ENCODE measurements at regions not wholly inside any gene's neighbourhood (a gene's known extent, or its start where the extent isn't known, plus 50 kb on each side); places are given as distances from the start of the nearest gene placed in this dataset.
"Not testable (repeated sequence)": the region's sequence is repeated elsewhere in the genome, so short reads cannot be mapped to it uniquely, and the experiment has no call there.

DNA sequence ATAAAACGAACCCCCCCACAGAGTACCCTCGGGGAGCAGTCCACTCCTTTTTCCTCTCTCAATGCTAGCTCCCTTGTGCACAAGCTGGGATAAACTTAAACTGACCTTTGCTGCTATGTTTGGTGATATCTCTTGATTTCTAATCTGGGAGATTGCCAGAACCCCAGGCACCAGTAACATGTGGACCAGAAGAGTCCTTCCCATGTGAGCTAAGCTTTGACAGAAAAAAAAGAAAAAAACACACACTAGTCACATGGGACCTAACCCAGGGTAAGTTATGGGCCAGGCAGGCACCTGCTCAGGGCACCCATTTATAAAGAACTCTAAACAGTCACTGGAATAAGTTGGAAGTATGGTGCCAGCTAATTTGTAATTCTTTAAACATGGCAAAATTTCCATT, 242.6 kb downstream of the EN1 start:
- DNase-seq: no peak

DNA sequence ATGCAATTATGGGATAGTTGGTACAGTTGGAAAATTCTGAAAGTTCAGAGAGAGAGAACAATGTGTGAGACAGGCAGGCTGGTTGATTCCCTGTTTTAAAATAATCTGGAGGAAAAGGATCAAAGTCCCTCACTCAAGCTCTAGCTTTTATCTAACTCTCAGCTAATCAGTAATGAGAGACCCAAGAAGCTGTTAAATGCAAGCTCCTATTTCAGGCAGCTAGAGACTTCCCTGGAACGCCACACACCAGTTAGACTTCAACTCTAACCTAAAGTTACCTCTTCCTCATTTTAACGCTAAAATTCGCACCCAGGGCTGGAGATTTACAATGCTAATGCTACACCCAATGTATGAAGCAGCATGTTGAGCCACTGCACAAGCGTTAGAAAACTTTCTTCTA, 243.1 kb downstream of the EN1 start:
- no peak for DNase-seq

DNA sequence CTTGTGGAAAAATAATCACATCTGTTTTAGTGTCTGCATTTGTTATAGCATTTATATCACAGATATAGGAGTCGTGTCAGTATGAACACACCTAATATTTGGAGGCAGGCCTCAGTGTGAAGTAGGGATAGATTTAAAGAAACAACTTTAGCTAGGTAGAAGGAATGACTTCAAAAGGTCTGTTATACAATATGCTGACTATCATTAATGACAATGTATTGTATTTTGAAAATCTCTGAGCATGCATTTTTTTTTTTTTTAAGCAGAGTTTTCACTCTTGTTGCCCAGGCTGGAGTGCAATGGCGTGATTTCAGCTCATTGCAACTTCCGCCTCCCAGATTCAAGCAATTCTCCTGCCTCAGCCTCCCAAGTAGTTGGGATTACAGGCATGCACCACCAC, 248.3 kb downstream of the EN1 start:
- no peak for DNase-seq

DNA sequence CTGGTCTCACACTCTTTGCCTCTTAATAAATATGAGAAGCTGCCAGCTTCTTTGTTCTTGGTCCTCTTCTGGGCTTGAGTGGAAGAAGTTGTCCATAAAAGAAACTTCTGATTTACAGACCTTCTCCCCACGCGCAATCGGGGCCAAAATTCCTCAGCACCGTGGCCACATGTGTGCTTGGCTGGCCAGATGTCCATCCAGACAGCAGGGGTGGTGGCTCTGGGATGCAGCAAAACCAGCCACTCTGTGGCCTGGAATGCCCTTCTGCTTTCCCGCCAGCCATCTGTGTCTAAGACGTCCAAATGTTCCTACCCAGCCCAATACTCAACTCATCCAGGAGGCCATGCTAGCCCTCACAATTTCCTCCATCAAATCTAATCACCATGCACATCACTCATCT, 250.8 kb downstream of the EN1 start:
- DNase-seq: no peak

DNA sequence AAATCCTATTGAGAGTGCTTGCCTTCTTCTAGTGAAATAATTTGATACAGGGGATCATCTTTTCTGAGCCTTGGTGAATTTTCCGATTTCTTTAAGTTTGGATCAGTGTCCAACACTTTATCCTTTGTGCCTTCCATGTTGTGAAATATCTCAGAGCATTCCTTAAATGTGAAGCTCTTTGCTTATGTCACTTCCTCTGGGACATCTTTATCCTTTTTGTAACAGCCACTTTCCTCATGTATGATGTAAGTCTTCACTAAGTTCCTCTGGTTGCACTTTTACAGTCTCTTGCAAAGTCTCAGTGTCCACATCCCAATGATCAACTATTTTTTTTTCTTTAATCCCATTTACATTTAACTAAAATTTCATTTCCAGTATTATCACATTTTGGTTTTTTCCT, 254.2 kb downstream of the EN1 start:
- no peak for DNase-seq

DNA sequence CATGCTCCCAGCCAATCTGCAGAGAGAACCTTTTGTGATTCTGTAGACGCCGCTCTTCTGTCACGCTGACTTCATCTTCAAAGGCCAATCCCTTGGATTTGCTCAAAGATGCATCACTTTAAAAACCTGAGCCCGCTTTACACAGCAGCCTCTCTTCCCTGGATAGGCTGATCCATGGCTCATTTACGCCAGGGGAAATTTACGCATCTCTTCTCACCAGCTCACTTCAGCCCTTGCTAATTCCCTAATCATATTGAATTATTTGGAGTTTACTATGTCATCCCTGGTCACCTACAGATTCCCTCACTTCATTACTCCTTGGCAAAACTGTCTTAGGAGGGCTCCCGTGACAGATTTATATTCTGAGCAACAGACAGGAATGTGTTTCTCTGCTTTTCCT, 256.2 kb downstream of the EN1 start:
- DNase-seq: no peak

DNA sequence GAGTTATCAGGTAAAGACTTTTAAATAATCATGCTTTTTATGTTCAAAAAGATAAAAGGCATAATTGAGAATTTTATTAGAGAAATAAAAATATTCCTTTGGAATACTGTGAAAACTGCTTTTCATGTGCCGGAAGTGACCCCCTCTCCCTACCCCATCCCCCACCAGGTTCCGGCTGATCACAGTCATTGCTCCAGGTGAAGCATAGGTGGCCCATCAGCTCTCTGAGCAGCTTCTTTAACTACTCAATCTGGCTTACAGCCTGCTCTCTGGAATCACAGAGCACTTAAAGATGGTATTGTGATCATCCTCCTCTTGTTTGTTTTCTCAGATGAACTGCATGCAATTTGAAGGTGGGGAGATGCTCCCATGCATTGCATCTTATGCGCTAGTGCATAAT, 257.7 kb downstream of the EN1 start:
- no peak for DNase-seq

DNA sequence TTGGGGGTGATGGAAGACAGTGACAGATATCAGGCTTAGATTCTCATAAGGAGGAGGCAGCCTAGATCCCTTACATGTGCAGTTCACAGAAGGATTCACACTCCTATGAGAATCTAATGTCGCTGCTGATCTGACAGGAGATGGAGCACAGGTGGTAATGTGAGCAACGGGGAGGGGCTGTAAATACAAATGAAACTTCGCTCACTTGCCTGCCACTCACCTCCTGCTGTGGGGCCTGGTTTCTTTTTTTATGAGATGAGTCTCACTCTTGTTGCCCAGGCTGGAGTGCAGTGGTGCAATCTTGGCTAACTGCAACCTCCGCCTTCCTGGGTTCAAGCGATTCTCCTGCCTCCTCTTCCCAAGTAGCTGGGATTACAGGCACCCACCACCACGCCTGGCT, 258.6 kb downstream of the EN1 start:
- DNase-seq: no peak

DNA sequence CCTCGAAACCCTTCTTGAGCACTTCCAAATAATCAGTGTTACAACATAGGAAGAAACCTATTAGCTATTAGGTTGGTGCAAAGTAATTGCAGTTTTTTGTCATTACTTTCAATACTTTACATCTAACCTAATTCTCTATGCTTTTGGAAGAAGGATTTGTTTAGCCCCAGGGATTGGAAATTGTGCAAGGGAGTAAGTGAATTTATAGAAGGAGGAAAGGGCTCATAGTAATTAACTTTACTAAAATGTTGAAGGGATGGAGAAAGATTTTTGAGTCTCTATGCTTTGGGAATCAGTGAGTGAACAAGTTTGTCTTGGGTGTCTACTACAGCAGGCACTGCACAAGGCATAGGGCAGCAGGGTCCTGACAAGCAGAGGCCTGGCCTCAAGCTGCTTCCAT, 261.1 kb downstream of the EN1 start:
- no peak for DNase-seq

DNA sequence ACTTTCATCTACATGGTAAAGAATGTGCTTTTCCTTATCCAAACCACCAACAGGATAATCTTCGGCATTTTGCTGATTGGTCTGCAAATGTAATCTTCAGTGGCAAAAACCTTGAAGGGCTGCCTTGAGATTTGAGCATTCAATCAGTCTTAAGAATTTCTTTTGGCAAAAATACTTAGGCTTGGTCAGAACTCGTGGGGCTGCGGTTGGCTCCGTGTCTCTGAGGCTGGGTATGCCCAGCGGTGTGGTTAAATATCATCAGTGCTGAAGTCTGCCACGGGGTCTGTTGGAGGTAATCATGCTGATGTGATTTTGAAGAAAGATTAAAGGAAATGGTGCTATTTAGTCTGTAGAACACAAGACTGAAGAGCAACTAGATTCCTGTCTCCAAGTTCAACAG, 262.6 kb downstream of the EN1 start:
- DNase-seq: no peak

DNA sequence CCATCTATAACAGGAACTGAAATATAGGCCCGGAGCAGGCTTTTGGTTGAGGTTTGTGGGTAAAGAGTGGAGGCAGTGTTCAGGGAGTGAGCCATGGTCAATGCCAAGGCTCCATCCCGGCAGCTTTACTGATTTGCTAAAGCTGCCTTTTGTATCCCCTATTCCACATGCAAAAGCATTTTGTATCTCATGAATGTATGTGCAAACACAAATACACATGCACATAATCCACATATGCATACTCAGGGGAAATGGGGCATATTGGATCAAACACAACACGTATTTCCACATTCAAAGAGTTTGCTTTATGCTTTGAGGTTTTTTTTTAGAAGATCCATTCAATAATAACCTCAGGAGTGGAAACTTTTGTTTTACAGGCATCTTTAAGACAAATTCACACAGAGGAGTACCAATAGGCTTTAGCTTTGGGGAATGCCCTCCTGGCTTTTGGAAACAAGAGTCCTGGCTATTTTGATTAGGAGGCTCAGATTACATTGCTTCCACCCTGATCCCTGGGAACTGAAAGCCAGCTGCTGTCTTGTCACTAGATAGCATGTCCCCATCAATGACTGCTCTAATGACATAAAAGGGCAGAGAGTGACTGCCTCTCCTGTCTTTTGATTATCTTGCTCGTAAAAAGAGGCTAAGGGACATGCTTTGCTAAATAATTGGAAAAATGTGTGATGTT, 263.2 kb downstream of the EN1 start:
- DNase-seq: no peak

DNA sequence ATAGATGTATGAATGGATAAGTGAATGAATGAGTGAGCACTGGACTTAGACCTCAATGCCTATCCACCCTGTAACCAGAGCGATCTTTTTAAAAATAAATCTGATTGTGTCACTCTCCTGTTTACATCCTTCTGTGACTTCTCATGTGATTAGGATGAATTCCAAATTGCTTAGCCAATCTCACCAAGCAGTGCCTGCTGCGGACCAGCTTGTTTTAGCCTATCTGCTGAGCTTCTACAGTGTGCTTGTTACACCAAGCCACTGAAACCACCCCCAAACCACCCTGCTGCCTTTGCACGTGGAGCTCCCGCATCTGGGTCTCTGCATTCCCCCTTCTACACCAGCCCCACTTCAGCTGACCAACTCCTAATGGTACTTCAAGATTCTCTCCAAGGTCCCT, 265.4 kb downstream of the EN1 start:
- no peak for DNase-seq

DNA sequence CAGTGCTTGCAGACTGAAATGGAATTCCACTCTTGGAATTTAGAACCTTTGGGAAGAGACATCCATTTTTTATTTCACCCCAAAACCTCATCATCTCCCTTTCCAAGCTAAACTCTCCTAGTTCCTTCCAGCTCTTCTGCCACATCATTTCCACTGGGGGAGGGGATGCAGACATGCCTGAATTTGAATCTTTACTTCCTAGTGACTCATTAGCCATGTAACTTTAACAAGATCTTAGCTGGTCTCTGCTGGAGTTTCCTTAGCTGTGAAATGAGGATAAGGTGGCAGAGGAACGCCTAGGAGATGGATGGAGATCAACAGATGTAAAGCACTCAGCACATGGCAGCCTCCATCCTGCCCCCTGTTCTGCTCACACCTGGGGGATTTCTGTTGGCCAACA, 266.8 kb downstream of the EN1 start:
- DNase-seq: no peak

DNA sequence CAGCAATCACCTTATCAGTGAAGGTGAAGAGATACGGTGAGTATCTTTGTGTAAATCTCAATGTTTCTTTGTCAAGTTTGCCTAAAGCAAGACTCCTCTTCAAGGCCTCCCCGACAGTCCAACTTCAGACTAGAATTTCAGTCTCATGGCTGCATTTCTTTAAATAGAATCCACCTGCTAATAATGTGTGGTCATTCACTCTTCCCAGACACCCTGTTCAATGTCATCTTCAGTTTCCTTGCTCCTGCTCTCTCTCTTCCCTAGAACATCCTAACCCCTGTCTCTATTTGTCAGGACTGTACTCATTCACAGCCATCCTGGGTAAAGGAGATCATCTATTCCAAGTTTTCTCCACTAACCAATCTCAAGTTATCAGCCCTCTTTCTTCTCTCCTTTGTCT, 267.3 kb downstream of the EN1 start:
- no peak for DNase-seq

DNA sequence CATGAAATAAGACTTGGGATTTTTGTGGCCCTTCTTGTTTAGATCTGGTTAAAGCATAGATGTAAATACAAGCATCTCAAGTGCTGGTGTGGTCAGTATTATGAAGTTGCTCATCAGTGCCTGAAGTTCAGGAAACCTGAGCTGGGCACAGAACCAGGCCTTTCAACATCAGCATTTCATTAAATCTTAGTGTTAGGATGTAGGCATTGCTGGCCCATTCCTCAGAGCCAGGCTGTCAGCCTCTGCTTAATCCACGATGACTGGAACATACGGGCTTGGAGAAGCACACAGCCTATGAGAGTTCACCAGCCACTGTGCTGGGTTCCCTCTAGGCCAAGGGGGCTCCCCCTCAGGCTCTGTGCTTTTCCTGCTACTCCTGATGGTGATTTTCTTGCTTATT, 270.2 kb downstream of the EN1 start:
- DNase-seq: no peak

DNA sequence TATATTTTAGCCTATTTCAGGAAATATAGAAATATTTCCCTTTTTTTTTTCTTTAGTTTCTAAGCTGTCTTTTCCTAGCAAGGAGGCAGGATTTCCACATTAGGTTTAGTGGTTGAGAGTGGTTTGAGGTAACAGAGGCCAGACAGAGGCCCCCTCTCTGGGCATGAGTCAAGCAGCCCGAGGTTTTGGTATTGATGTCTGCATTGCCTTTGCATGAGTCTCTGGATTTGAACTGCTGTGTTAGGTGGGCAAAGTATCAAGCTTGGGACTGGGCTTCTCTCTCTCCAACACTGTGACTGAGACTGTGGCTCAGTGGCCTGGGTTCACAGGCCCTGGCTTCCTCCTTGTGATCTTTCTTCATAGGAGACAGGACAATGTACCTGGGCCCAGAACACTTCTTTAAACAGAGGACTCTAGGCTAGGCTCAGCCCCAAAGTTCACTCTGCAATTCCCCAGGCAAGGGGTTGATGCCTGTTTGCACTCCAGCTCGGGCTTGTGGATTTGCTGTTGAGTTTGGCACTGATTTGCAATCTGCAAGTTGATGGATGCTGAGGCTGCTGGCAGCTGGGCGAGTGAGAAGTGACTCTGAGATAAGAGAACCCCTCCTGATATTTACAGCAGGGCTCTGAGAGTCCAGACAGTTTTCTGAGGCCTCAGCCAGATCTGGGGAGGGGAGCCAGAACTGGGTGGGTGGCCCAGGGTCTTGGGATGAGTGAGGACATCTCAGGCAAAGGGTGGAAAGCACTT, 271.2 kb downstream of the EN1 start:
- DNase-seq: no peak

DNA sequence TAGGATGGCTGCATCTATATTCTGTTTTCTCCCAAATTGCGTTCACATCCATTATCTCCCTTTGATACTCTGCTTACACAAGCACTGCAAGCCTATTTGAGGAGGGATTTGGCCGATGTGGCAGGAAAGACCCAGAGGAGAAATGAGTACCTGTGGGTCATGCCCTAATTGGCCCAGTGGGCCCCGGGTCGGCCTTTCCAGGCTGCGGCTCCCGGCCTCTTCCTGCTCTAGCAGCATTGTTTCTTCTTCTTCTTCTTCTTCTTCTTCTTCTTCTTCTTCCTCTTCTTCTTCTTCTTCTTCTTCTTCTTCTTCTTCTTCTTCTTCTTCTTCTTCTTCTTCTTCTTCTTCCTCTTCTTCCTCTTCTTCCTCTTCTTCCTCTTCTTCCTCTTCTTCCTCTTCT, 275.1 kb downstream of the EN1 start:
- DNase-seq: not testable (repeated sequence)

DNA sequence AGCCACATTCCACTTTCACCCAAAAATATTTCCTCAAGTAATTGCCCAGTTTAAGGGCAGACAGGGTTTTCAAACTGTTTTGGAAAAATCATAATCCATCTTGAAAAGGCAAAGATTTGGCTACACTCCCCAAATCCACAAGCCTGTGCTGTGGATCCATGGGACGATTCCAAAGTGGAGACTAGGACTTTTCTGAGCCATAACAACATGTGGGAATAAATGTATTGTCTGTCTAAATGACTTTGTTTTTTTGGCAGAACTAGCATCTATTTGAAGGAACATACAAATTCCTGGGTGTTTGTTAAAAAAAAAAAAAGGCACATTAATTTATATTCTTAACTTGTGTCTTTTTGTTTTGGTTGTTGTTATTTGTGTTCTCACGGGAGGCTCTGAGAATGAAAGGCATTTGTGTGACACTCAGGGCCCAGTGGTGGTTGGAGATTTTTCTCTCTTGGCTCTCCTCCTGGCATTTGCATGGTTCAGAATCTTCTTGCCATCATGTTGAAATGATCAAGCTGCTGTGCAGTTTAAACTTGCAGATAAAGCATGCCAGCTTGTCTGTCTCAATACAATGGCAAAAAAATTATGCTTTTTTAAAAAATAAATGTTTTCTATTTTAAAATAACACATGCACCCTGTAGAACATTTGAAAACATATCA, 277.4 kb downstream of the EN1 start:
- DNase-seq: no peak

DNA sequence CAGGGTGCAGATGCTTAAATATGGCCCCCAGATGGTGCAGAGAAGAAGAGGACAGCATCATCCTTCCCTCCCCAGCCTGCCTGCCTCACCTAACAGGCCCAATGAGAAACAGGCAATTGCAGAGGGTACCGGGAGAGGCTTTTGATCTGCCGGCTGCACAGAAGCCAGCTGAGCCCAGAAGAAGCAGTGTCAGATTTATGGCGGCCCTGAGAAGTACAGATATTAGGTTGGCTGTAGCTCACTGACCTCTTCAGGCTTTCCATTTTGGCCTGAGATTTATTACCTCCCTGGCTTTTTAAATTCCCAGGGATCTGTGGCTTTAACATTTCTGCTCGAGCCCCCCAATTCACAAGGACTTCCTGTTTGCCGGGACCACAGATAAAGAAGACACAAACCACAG, 278.7 kb downstream of the EN1 start:
- DNase-seq: no peak

DNA sequence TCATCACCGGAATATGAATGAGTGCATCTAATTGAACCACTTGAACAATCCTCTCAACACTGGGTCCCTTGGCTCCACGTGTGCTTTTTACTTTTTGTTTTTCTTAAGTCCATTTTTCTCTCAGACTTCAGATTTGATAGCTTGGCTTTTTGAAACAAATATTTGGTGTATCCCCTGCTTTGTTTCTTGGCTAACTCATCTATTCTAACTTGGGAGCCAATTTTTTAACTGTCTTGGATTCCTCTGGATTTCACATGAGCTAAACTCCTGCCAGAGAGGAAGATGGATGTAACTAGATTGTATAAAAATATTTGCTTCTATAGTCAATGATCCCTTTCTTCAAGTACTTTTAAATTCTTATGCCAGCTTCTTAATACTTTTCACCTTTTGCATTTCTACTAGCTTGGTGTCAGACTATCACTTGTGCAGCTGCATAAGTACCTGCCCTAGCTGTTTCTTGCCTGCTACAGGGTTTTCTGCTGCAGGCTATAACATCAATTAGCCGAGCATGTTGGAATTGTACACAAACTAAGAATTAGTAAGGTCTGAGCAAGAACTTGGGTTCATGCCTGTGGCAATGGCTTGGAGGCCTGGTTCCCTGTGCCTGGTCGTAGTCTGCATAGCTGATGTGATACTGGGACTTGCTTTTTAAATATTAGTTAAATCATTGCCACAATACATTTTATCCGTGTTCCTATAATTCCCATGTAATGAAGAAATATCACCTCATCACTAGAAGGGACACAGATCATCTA, 281.5 kb downstream of the EN1 start:
- no peak for DNase-seq

DNA sequence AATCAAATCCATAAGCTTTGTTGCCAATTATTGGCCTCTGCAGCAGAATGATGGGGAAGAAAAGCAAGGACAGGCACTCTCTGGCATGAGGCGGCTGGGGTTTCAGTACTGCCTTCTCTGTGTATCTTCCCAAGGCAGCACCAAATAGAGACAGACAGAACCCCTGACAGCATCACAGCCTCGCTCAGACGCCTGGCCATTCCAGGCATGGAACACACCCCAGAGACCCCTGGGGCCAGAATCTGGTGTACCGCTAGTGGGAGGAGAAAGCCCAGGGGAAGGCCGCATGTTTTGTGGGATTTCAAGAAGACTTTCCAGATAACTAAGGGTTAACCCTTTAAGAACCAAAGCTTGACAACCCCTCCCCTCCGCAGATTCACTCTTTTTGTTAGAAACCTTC, 282.1 kb downstream of the EN1 start:
- DNase-seq: no peak

DNA sequence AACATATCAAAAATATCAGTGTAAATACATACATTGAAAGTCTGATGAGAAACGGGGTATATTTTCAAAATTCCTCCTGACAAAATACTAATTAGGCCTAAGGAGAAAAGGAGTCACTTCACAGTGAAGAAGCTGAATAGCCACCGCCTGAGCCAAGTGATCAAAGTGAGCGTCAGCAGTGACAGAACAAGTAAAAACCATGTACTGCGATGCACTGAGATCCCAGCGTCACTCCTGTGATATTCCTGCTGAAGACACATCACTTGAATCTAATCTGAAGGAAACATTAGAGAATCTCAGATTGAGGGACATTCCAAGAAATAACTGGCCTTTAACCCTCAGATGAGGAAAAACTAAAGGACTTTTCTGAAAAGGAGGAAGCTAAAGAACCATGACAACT, 285.3 kb downstream of the EN1 start:
- no peak for DNase-seq

DNA sequence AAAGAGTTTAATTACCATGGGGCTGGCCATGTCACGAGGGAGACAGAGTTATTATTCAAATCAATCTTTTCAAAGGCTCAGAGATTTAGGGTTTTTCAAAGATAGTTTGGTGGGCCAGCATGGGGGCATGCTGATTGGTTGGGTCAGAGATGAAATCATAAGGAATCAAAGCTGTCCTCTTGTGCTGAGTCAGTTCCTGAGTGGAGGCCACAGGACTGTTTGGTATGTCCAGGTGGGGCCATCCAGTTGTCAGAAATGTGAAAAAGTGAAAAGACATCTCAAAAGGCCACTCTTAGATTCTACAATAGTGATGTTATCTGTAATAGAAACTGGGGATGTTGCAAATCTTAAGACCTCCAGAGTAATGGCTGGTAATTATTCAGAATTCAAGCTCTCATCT, 288.6 kb downstream of the EN1 start:
- DNase-seq: no peak

DNA sequence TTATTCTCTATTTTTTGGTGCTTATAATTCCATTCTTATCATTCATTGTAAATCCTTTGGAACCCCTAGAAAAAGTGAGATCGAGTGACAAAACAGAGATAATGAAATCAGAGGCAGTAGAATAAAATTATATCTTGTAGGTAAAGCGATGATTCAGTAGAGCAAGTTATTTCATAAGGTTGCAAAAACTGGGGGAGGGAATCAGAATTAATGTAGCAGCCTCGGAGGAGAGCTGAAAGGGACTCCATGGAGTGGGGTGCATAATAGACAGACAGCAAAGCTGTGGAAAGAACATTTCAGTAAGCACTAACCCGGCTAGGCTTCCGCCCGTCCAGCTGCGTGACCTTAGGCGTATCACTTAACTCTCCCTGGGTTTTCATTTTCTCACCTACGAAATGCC, 289.7 kb downstream of the EN1 start:
- DNase-seq: no peak
